SU-DHL-6 (cell line): ENCODE measurements at regions not wholly inside any gene's neighbourhood (a gene's known extent, or its start where the extent isn't known, plus 50 kb on each side); places are given as distances from the start of the nearest gene placed in this dataset.
"Not testable (repeated sequence)": the region's sequence is repeated elsewhere in the genome, so short reads cannot be mapped to it uniquely, and the experiment has no call there.

Experiments used
- H2AFZ ChIP-seq: fragments of 200-600 bp; sonication (generic); 2 replicates; pipeline ENCODE4 v1.6.1; 2014; ENCODE audit warnings: low read depth, mild to moderate bottlenecking, moderate library complexity, mixed read lengths, antibody characterized with exemption, low read length; ENCODE audit not compliant: severe bottlenecking
- H3F3A ChIP-seq: fragments of 200-600 bp; shearing (Covaris generic); 2 replicates; pipeline ENCODE4 v1.6.0; 2016; ENCODE audit warnings: antibody characterized with exemption, mild to moderate bottlenecking; ENCODE audit not compliant: insufficient read depth
- H3K27ac ChIP-seq: fragments of 200-600 bp; sonication (generic); 2 replicates; pipeline ENCODE4 v1.5.1; 2016; ENCODE audit warnings: low read depth, mild to moderate bottlenecking, low read length, moderate library complexity, mixed read lengths
- H3K27me3 ChIP-seq: fragments of 200-600 bp; sonication (generic), shearing (Covaris generic); 2 replicates; pipeline ENCODE4 v1.6.0; 2014; ENCODE audit warnings: mild to moderate bottlenecking, low read length
- H3K36me3 ChIP-seq: fragments of 200-600 bp; sonication (generic); 2 replicates; pipeline ENCODE4 v1.6.1; 2014; ENCODE audit warnings: mild to moderate bottlenecking, low read length, mixed read lengths
- H3K4me2 ChIP-seq: fragments of 300-600, 200-600 bp; shearing (Covaris generic), sonication (generic); 2 replicates; pipeline ENCODE4 v1.6.0; 2014; ENCODE audit warnings: low read length, low read depth, mild to moderate bottlenecking; ENCODE audit not compliant: poor library complexity, severe bottlenecking
- H3K4me3 ChIP-seq: fragments of 200-600 bp; sonication (generic); 2 replicates; pipeline ENCODE4 v1.5.1; 2014; ENCODE audit warnings: antibody characterized with exemption, low read length, mild to moderate bottlenecking, mixed read lengths; ENCODE audit not compliant: insufficient read depth, poor library complexity, severe bottlenecking
- H3K79me2 ChIP-seq: fragments of 200-600 bp; sonication (generic); 2 replicates; pipeline ENCODE4 v1.6.1; 2014; ENCODE audit warnings: mild to moderate bottlenecking, low read length, moderate library complexity; ENCODE audit not compliant: insufficient read depth
- H3K9ac ChIP-seq: fragments of 200-600 bp; sonication (generic); 2 replicates; pipeline ENCODE4 v1.7.0; 2014; ENCODE audit warnings: mild to moderate bottlenecking, low read length
- H3K9me2 ChIP-seq: fragments of 200-600 bp; sonication (generic); replicated peaks from 2 replicates; pipeline ENCODE4 v1.6.1; 2014; ENCODE audit warnings: low read length; ENCODE audit not compliant: insufficient read depth
- H3K9me3 ChIP-seq: fragments of 200-600 bp; sonication (generic); 2 replicates; pipeline ENCODE4 v1.6.1; 2014; ENCODE audit warnings: low read length, mixed read lengths; ENCODE audit not compliant: insufficient read depth
- H4K20me1 ChIP-seq: fragments of 200-600 bp; sonication (generic); 2 replicates; pipeline ENCODE4 v1.6.1; 2014; ENCODE audit warnings: low read depth, mild to moderate bottlenecking, antibody characterized with exemption, low read length, moderate library complexity, mixed read lengths
- EZH2phosphoT487 ChIP-seq: fragments of 200-600 bp; sonication (generic), shearing (Covaris generic); conservative IDR thresholded peaks from 2 replicates; pipeline ENCODE4 v1.6.1; 2018; ENCODE audit warnings: mild to moderate bottlenecking, antibody characterized with exemption, low read length, moderate library complexity, mixed read lengths
- TF ChIP-seq, protein P1 (sequence below): fragments of 200-600 bp; sonication (generic); IDR thresholded peaks from one replicate; pipeline ENCODE4 v1.5.1; 2017; ENCODE audit warnings: antibody characterized with exemption, mild to moderate bottlenecking, low read length, moderate library complexity; ENCODE audit not compliant: insufficient read depth, poor library complexity, severe bottlenecking

DNA sequence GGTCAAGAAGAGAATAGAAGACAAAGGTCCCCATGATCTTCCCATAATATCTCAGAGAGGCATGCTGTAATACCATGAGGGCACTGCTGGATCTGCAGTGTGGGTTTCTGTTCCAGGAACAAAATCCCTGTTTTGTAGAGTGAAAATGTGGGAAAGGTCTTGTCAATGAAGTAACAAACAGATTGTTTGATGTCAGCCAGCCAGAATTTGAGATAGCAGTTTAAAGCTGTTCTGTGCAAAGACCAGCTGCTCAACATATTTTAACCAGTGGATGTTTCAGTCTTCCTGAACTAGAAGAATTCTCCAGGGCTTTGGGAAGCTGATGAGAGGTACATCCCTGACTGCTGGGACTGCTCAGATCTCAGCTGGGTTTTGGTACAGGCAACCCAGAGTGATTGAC, 1012.5 kb downstream of the DNAJB9 start:
- no peak overlapping the region for H2AFZ ChIP-seq
- no peak overlapping the region for H3K4me2 ChIP-seq
- H3K27me3 ChIP-seq, result no peaks in the 10 kb centered on the region
- H3K9ac ChIP-seq, result no peak overlapping the region
- TF ChIP-seq, protein P1, sequence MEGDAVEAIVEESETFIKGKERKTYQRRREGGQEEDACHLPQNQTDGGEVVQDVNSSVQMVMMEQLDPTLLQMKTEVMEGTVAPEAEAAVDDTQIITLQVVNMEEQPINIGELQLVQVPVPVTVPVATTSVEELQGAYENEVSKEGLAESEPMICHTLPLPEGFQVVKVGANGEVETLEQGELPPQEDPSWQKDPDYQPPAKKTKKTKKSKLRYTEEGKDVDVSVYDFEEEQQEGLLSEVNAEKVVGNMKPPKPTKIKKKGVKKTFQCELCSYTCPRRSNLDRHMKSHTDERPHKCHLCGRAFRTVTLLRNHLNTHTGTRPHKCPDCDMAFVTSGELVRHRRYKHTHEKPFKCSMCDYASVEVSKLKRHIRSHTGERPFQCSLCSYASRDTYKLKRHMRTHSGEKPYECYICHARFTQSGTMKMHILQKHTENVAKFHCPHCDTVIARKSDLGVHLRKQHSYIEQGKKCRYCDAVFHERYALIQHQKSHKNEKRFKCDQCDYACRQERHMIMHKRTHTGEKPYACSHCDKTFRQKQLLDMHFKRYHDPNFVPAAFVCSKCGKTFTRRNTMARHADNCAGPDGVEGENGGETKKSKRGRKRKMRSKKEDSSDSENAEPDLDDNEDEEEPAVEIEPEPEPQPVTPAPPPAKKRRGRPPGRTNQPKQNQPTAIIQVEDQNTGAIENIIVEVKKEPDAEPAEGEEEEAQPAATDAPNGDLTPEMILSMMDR, result no peak
- no peak for TF ChIP-seq EZH2phosphoT487
- no peaks in the 10 kb centered on the region for H4K20me1 ChIP-seq
- H3K4me3 ChIP-seq, result no peak overlapping the region
- no peaks in the 10 kb centered on the region for H3K79me2 ChIP-seq
- H3K9me2 ChIP-seq, result no peaks in the 10 kb centered on the region
- no peaks in the 10 kb centered on the region for H3K36me3 ChIP-seq
- H3K27ac ChIP-seq, result no peak overlapping the region
- no peaks in the 10 kb centered on the region for H3F3A ChIP-seq
- no peaks in the 10 kb centered on the region for H3K9me3 ChIP-seq

DNA sequence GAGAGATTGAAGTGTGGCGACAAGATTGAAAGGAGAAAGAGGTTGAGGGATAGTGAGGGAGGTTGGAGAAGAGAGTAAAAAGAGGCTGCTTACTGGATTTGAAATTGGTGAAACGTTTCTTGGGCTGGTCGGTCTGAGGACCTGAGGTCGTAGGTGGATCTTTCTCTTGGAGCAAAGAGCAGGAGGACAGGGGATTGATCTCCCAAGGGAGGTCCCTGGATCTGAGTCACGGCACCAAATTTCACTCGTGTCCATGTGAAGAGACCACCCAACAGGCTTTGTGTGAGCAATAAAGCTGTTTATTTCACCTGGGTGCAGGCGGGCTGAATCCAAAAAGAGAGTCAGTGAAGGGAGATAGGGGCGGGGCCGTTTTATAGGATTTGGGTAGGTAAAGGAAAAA, 1027.3 kb downstream of the DNAJB9 start:
- H2AFZ ChIP-seq, H3K27ac ChIP-seq, H3K9ac ChIP-seq, H3K9me3 ChIP-seq, H3K4me2 ChIP-seq, H3K36me3 ChIP-seq, H3K27me3 ChIP-seq, H4K20me1 ChIP-seq, H3K79me2 ChIP-seq, H3K9me2 ChIP-seq, H3K4me3 ChIP-seq, H3F3A ChIP-seq: not testable (repeated sequence)

DNA sequence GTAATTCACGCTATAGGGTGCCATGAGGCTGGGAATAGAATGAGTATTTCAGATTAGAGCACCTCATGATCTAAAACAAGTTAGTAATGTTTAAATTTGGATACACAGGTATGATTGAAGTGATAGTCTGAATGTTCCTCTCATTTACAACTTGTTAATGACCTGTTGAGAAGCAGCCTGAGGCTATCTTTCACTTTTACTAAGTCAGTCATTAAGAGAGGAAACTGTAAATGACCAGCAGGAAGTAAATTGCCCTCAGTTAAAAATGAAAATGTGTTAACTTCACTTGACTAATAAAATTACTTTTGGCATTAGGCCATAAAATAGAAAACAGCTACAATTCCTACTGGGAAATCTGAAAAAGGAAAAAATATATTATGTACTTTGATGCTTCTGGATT, 1042.0 kb downstream of the DNAJB9 start:
- Histone ChIP-seq H3K79me2 (no peaks in the 10 kb centered on the region), H3K9me3 (no peaks in the 10 kb centered on the region), H3K27me3 (no peaks in the 10 kb centered on the region), H4K20me1 (peaks cover 1% of the 10 kb centered on the region; the same call in 1 of the 2 replicates), H3K27ac (no peak overlapping the region), H3K4me3 (no peak overlapping the region), H3K4me2 (no peak overlapping the region), H3K36me3 (no peaks in the 10 kb centered on the region; the same call in 1 of the 2 replicates), H3F3A (no peaks in the 10 kb centered on the region), H3K9me2 (no peaks in the 10 kb centered on the region), H3K9ac (no peak overlapping the region), H2AFZ (no peak overlapping the region)
- TF ChIP-seq EZH2phosphoT487, result no peak
- TF ChIP-seq, protein P1, result no peak

DNA sequence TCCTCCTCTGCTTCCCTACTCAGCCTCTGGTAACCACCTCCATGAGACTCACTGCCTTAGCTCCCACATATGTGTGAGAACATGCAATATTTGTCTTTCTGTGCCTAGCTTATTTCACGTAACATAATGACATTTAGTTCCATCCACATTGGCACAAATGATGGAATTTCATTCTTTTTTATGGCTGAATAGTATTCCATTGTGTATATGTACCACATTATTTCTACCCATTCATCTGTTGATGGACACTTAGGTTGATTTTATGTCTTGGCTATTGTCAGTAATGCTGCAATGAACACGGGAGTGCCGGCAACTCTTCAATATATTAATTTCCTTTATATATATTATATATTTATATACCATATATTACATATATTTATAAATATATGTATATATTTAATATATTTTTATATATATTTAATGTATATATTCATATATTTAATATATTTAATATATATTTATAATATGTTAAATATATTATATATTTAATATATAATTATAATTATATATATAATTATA, 1046.9 kb downstream of the DNAJB9 start:
- Histone ChIP-seq H3F3A (no peaks in the 10 kb centered on the region), H3K9ac (no peak overlapping the region), H2AFZ (no peak overlapping the region), H3K27me3 (no peaks in the 10 kb centered on the region), H3K9me2 (no peaks in the 10 kb centered on the region), H3K27ac (no peak overlapping the region), H4K20me1 (no peaks in the 10 kb centered on the region), H3K4me3 (no peak overlapping the region), H3K4me2 (no peak overlapping the region), H3K36me3 (no peaks in the 10 kb centered on the region), H3K79me2 (no peaks in the 10 kb centered on the region), H3K9me3 (no peaks in the 10 kb centered on the region)
- TF ChIP-seq, protein P1, result no peak
- TF ChIP-seq EZH2phosphoT487, result no peak
